Kidney (tissue), 13 donors: ENCODE measurements at regions not wholly inside any gene's neighbourhood (a gene's known extent, or its start where the extent isn't known, plus 50 kb on each side); places are given as distances from the start of the nearest gene placed in this dataset.
"Not testable (repeated sequence)": the region's sequence is repeated elsewhere in the genome, so short reads cannot be mapped to it uniquely, and the experiment has no call there.

Experiments
- DNase-seq, 5 donors: peaks; one replicate each; pipeline ENCODE4 v3.0.0-alpha.2; 2013 to 2020
- FAIRE-seq: peaks from 2 replicates; lab custom pipeline; 2012; peaks lifted over from hg19 to GRCh38; lab: Jason Lieb, UNC
- H3K27ac ChIP-seq, 2 donors: one replicate each; pipeline ENCODE4 v1.7.0; 2013; ENCODE audit warnings: low read depth in 2 of 2, low read length in 2 of 2, inconsistent platforms in 1 of 2
- H3K27me3 ChIP-seq: one replicate; pipeline ENCODE4 v1.7.1; 2013; ENCODE audit warnings: low read length, inconsistent platforms; ENCODE audit not compliant: control insufficient read depth, insufficient read depth
- H3K36me3 ChIP-seq, 3 donors: one replicate each; pipeline versions ENCODE4 v1.7.0 to v1.7.1; 2013; ENCODE audit warnings: low read length in 3 of 3, control low read depth in 1 of 3, inconsistent platforms in 1 of 3; ENCODE audit not compliant: insufficient read depth in 3 of 3, control insufficient read depth in 2 of 3
- H3K4me1 ChIP-seq, 3 donors: one replicate each; pipeline versions ENCODE4 v1.7.0 to v1.7.1; 2013; ENCODE audit warnings: low read length in 3 of 3, inconsistent platforms in 1 of 3, low read depth in 1 of 3; ENCODE audit not compliant: control insufficient read depth in 2 of 3, insufficient read depth in 2 of 3
- H3K4me3 ChIP-seq, 3 donors: one replicate each; pipeline versions ENCODE4 v1.7.0 to v1.8.1; 2013; ENCODE audit warnings: low read length in 3 of 3, control low read depth in 1 of 3, inconsistent platforms in 1 of 3
- H3K9ac ChIP-seq, 3 donors: one replicate each; pipeline versions ENCODE4 v1.7.0 to v1.7.1; 2013; ENCODE audit warnings: low read length in 3 of 3, control low read depth in 1 of 3, inconsistent platforms in 1 of 3
- H3K9me3 ChIP-seq, 3 donors: one replicate each; pipeline versions ENCODE4 v1.7.0 to v1.7.1; 2013; ENCODE audit warnings: low read length in 3 of 3, control low read depth in 1 of 3, inconsistent platforms in 1 of 3; ENCODE audit not compliant: control insufficient read depth in 2 of 3, insufficient read depth in 1 of 3
- CTCF ChIP-seq: IDR thresholded peaks from 3 replicates; pipeline ENCODE4 v1.5.1; 2012; ENCODE audit warnings: mild to moderate bottlenecking, moderate library complexity, borderline replicate concordance; ENCODE audit not compliant: insufficient read depth; ENCODE audit errors: extremely low read depth
- intact Hi-C: fragments of 100-400 bp; cut with DNase I; formaldehyde crosslinking; loops from one replicate; pipeline ENCODE4 v1.11.1; 2022
- donor health status: control.
- donor health status: control.
- donor health status: control.
- donor health status: control.
- donor health status: control.
- donor health status: DM: yes; HTN: yes; CAD: no.
- donor health status: Normal renal cell carcinoma (clear cell type).

GRCh38 chr14:105697955-105698354 lies 171.6 kb downstream of the TMEM121 start:
- H3K27ac ChIP-seq, H3K4me3 ChIP-seq, H3K9ac ChIP-seq, intact Hi-C loops, H3K27me3 ChIP-seq, H3K9me3 ChIP-seq, DNase-seq, H3K4me1 ChIP-seq, FAIRE-seq, H3K36me3 ChIP-seq: not testable (repeated sequence)

GRCh38 chr14:105698940-105699556 lies 172.7 kb downstream of the TMEM121 start:
- FAIRE-seq, H3K9me3 ChIP-seq, H3K4me1 ChIP-seq, H3K36me3 ChIP-seq, H3K27ac ChIP-seq, H3K27me3 ChIP-seq, H3K4me3 ChIP-seq, H3K9ac ChIP-seq, intact Hi-C loops: not testable (repeated sequence)
- peak in 1 of 5 donors; percentile 72 for DNase-seq

GRCh38 chr14:105699706-105700105 lies 173.3 kb downstream of the TMEM121 start:
- not testable (repeated sequence) for H3K27me3 ChIP-seq, H3K9me3 ChIP-seq, H3K36me3 ChIP-seq, H3K4me3 ChIP-seq, FAIRE-seq, H3K4me1 ChIP-seq, H3K27ac ChIP-seq, H3K9ac ChIP-seq
- DNase-seq = peak in 1 of 5 donors; percentile 66
- intact Hi-C loops = loop anchor here (10.0 kb wide), 1 partner anchor 115 kb away; no protein-coding TSS in a partner anchor

- H3K27me3 ChIP-seq, H3K36me3 ChIP-seq, H3K9ac ChIP-seq, H3K4me1 ChIP-seq, FAIRE-seq, H3K9me3 ChIP-seq, H3K27ac ChIP-seq, H3K4me3 ChIP-seq: not testable (repeated sequence)
- peak in 1 of 5 donors; percentile 77 for DNase-seq
- intact Hi-C loops = loop anchor here (10.0 kb wide), 1 partner anchor 115 kb away; no protein-coding TSS in a partner anchor
These were observed 173.8 kb downstream of the TMEM121 start for GRCh38 chr14:105700146-105700545.

GRCh38 chr14:105700622-105701288 lies 174.4 kb downstream of the TMEM121 start:
- intact Hi-C loops = loop anchor here (10.0 kb wide), 1 partner anchor 116 kb away; no protein-coding TSS in a partner anchor
- no peaks in the 10 kb centered on the region for H3K36me3 ChIP-seq
- H3K27me3 ChIP-seq = no peaks in the 10 kb centered on the region
- DNase-seq = no peak
- peaks cover 0 to 2% (median 0%) of the 10 kb centered on the region in 3 donors for H3K9me3 ChIP-seq
- no peak overlapping the region for H3K27ac ChIP-seq
- H3K4me1 ChIP-seq = no peaks in the 10 kb centered on the region
- no peak for TF ChIP-seq CTCF
- H3K9ac ChIP-seq = no peak overlapping the region
- H3K4me3 ChIP-seq = no peak overlapping the region
- no peak for FAIRE-seq
